A673 (cell line): ENCODE measurements at regions not wholly inside any gene's neighbourhood (a gene's known extent, or its start where the extent isn't known, plus 50 kb on each side); places are given as distances from the start of the nearest gene placed in this dataset.

Source experiments
- BruUV-seq: library from RNA; stranded (reverse); fragments of 400-500 nt; replicated peaks from 2 replicates; lab custom pipeline; 2021; lab: Mats Ljungman, UMichigan
- CTCF ChIA-PET: fragments of 300-600 bp; sonication (Branson Sonifier 250); formaldehyde crosslinking; loops from one replicate; lab custom pipeline; 2022; ENCODE audit warnings: antibody characterized with exemption; lab: Charles Lee
- POLR2A ChIA-PET: fragments of 300-600 bp; sonication (Branson Sonifier 250); formaldehyde crosslinking; loops from one replicate; lab custom pipeline; 2022; ENCODE audit warnings: antibody characterized with exemption; ENCODE audit not compliant: low non-redundant PET; lab: Charles Lee
- DNase-seq: peaks from one replicate; pipeline ENCODE4 v3.0.0-alpha.2; 2015; ENCODE audit warnings: low spot score
- H3K27ac ChIP-seq: fragments of 200-600 bp; sonication (generic); 2 replicates; pipeline ENCODE4 v1.5.1; 2016; ENCODE audit warnings: mixed run types, low read depth, mild to moderate bottlenecking, mixed read lengths, antibody characterized with exemption, low read length; ENCODE audit not compliant: poor library complexity, severe bottlenecking
- H3K27me3 ChIP-seq: fragments of 200-600 bp; sonication (generic); replicated peaks from 2 replicates; pipeline ENCODE4 v1.6.1; 2017; ENCODE audit warnings: mixed run types, low read depth, mild to moderate bottlenecking, mixed read lengths, antibody characterized with exemption, low read length; ENCODE audit not compliant: insufficient read depth, poor library complexity
- H3K36me3 ChIP-seq: fragments of 200-600 bp; sonication (generic); 2 replicates; pipeline ENCODE4 v1.6.1; 2016; ENCODE audit warnings: mixed run types, mild to moderate bottlenecking, mixed read lengths, antibody characterized with exemption, low read length; ENCODE audit not compliant: insufficient read depth, poor library complexity, severe bottlenecking
- H3K4me1 ChIP-seq: fragments of 200-600 bp; sonication (generic); 2 replicates; pipeline ENCODE4 v1.6.1; 2017; ENCODE audit warnings: mixed run types, mild to moderate bottlenecking, mixed read lengths, antibody characterized with exemption, low read length; ENCODE audit not compliant: insufficient read depth, poor library complexity, severe bottlenecking
- H3K4me3 ChIP-seq: fragments of 200-600 bp; sonication (generic); 2 replicates; pipeline ENCODE4 v1.5.1; 2016; ENCODE audit warnings: low read depth, mixed run types, mild to moderate bottlenecking, mixed read lengths, low read length; ENCODE audit not compliant: poor library complexity, severe bottlenecking
- H3K9me3 ChIP-seq: fragments of 200-600 bp; sonication (generic); 2 replicates; pipeline ENCODE4 v1.6.1; 2016; ENCODE audit warnings: mixed run types, low read depth, mild to moderate bottlenecking, mixed read lengths, antibody characterized with exemption, low read length; ENCODE audit not compliant: poor library complexity, severe bottlenecking
- CTCF ChIP-seq: fragments of 300-800, 200-600 bp; sonication (generic); conservative IDR thresholded peaks from 2 replicates; pipeline ENCODE4 v1.5.1; 2017; ENCODE audit warnings: low read depth, mild to moderate bottlenecking, antibody characterized with exemption, low read length, moderate library complexity, mixed read lengths
- EZH2 ChIP-seq: fragments of 200-600 bp; sonication (generic); IDR thresholded peaks from 2 replicates; pipeline ENCODE4 v1.6.1; 2017; ENCODE audit warnings: borderline replicate concordance, low read depth, mild to moderate bottlenecking, mixed read lengths, antibody characterized with exemption, low read length; ENCODE audit not compliant: poor library complexity, severe bottlenecking
- intact Hi-C: fragments of 100-400 bp; cut with micrococcal nuclease; formaldehyde crosslinking; loops from one replicate; pipeline ENCODE4 v1.10.0; 2022; ENCODE audit not compliant: unreplicated experiment

- TF ChIP-seq CTCF (no peak), EZH2 (no peak)
- no peaks in the 10 kb centered on the region for H3K27me3 ChIP-seq
- no peaks in the 10 kb centered on the region for H3K4me1 ChIP-seq
- DNase-seq, result no peak
- no peak overlapping the region for H3K27ac ChIP-seq
- no peaks in the 10 kb centered on the region for H3K36me3 ChIP-seq
- intact Hi-C loops, result no loop called here
- CTCF ChIA-PET, result no interaction called here
- no peak overlapping the region for H3K4me3 ChIP-seq
- POLR2A ChIA-PET, result no interaction called here
- no TSS peak for BruUV-seq
- no peaks in the 10 kb centered on the region for H3K9me3 ChIP-seq
Measured at GRCh38 chr6:163739408-163739725, 324.8 kb downstream of the QKI start.

- no peak for TF ChIP-seq CTCF
- TF ChIP-seq EZH2, result no peak
- Histone ChIP-seq H3K9me3 (no peaks in the 10 kb centered on the region), H3K27ac (no peak overlapping the region), H3K4me3 (no peak overlapping the region), H3K4me1 (no peaks in the 10 kb centered on the region), H3K36me3 (no peaks in the 10 kb centered on the region), H3K27me3 (no peaks in the 10 kb centered on the region)
- CTCF ChIA-PET, result no interaction called here
- POLR2A ChIA-PET, result no interaction called here
- DNase-seq, result no peak
- intact Hi-C loops, result no loop called here
- BruUV-seq, result no TSS peak
Measured at GRCh38 chr6:163738725-163739407, 324.3 kb downstream of the QKI start.

GRCh38 chr6:163738304-163738703 is 323.8 kb downstream of the QKI start:
- Histone ChIP-seq H3K27ac (no peak overlapping the region), H3K4me1 (no peaks in the 10 kb centered on the region), H3K27me3 (no peaks in the 10 kb centered on the region), H3K4me3 (no peak overlapping the region), H3K9me3 (no peaks in the 10 kb centered on the region), H3K36me3 (no peaks in the 10 kb centered on the region)
- CTCF ChIA-PET, result no interaction called here
- POLR2A ChIA-PET, result no interaction called here
- BruUV-seq, result no TSS peak
- intact Hi-C loops, result no loop called here
- no peak for TF ChIP-seq EZH2
- TF ChIP-seq CTCF, result no peak
- DNase-seq, result no peak
